Transverse colon (tissue), 4 donors: ENCODE measurements at regions not wholly inside any gene's neighbourhood (a gene's known extent, or its start where the extent isn't known, plus 50 kb on each side); places are given as distances from the start of the nearest gene placed in this dataset.
A peak's percentile ranks its signal among the peaks of the same experiment; 100 is the strongest.

ENCODE experiments used
- DNase-seq: peaks from one replicate; pipeline ENCODE4 v3.0.0-alpha.2; 2019
- H3K27ac ChIP-seq, 4 donors: fragments of 200-600 bp; sonication (generic); 2 replicates each; pipeline ENCODE4 v1.5.1; 2016 to 2018; ENCODE audit warnings: inconsistent platforms in 4 of 4
- H3K27me3 ChIP-seq: fragments of 200-600 bp; sonication (generic); 2 replicates; pipeline ENCODE4 v1.5.1; 2017; ENCODE audit warnings: inconsistent platforms
- H3K36me3 ChIP-seq, 4 donors: fragments of 200-600 bp; sonication (generic); 2 replicates each; pipeline ENCODE4 v1.5.1; 2017 to 2019; ENCODE audit warnings: inconsistent platforms in 4 of 4
- H3K4me1 ChIP-seq, 4 donors: fragments of 200-600 bp; sonication (generic); 2 replicates each; pipeline ENCODE4 v1.5.1; 2017 to 2020; ENCODE audit warnings: inconsistent platforms in 4 of 4
- H3K4me3 ChIP-seq, 4 donors: fragments of 200-600 bp; sonication (generic); 1 replicate in 1 of 4; 2 replicates in 3 of 4; pipeline versions ENCODE4 v1.5.1 to v1.6.1; 2017 to 2019; ENCODE audit warnings: inconsistent platforms in 4 of 4
- H3K9me3 ChIP-seq, 2 donors: fragments of 200-600 bp; sonication (generic); 2 replicates each; pipeline ENCODE4 v1.5.1; 2017 to 2019; ENCODE audit warnings: inconsistent platforms in 2 of 2
- CTCF ChIP-seq, 5 experiments: fragments of 200-600 bp in 3 of 5; fragments of 450-650 bp in 2 of 5; sonication (generic) in 3 of 5; IDR thresholded peaks; 1 replicate in 2 of 5; 2 replicates in 3 of 5; pipeline ENCODE4 v1.5.1; 2016 to 2017; ENCODE audit warnings: antibody characterized with exemption in 5 of 5, inconsistent platforms in 3 of 5, mild to moderate bottlenecking in 2 of 5, moderate library complexity in 1 of 5
- EP300 ChIP-seq: sonication (generic); formaldehyde crosslinking; IDR thresholded peaks from one replicate; pipeline ENCODE4 v1.6.1; 2017; ENCODE audit warnings: antibody characterized with exemption, low read depth
- POLR2A ChIP-seq: fragments of 450-650 bp; IDR thresholded peaks from one replicate; pipeline ENCODE4 v1.6.1; 2016; ENCODE audit warnings: antibody characterized with exemption, mild to moderate bottlenecking, moderate library complexity
- POLR2AphosphoS5 ChIP-seq, 3 donors: sonication (generic); formaldehyde crosslinking; IDR thresholded peaks; one replicate each; pipeline ENCODE4 v1.6.1; 2016; ENCODE audit warnings: antibody characterized with exemption in 3 of 3
- WGBS, 2 donors: methylation state at CpG; one replicate each; pipeline ENCODE4 v1.1.5; 2018; ENCODE audit warnings: low coverage in 1 of 2; 5-methylcytosine and 5-hydroxymethylcytosine counted together
- in situ Hi-C, 4 donors: fragments of 200-750 bp; cut with MboI; loops; one replicate each; pipeline versions ENCODE4 v1.15.0 to v1.15.1; 2017; ENCODE audit warnings: low sequenced_read_pairs in 3 of 4, low pct_ligation_motif_present in 1 of 4, low pct_unique_long_range_greater_than_20kb in 1 of 4
- intact Hi-C: fragments of 100-400 bp; cut with DNase I; formaldehyde crosslinking; loops from one replicate; pipeline ENCODE4 v1.15.1; 2023; ENCODE audit warnings: low total_unique reads

GRCh38 chr2:217399291-217399690 is 539.4 kb upstream of the TNP1 start:
- in situ Hi-C loops (no loop called here), intact Hi-C loops (no loop called here)
- TF ChIP-seq POLR2A (no peak), EP300 (no peak), CTCF (IDR thresholded peaks at IDR 0.05) (no peak), POLR2AphosphoS5 (IDR thresholded peaks at IDR 0.05) (no peak)
- Histone ChIP-seq H3K4me1 (peaks cover 4 to 20% (median 7%) of the 10 kb centered on the region in 4 donors), H3K27ac (no peak overlapping the region), H3K9me3 (no peaks in the 10 kb centered on the region), H3K4me3 (no peak overlapping the region), H3K27me3 (no peaks in the 10 kb centered on the region), H3K36me3 (no peaks in the 10 kb centered on the region)
- DNase-seq: no peak
- 77 to 78% methylated on average over 5 of the region's 5 CpGs for WGBS, 2 donors

DNA sequence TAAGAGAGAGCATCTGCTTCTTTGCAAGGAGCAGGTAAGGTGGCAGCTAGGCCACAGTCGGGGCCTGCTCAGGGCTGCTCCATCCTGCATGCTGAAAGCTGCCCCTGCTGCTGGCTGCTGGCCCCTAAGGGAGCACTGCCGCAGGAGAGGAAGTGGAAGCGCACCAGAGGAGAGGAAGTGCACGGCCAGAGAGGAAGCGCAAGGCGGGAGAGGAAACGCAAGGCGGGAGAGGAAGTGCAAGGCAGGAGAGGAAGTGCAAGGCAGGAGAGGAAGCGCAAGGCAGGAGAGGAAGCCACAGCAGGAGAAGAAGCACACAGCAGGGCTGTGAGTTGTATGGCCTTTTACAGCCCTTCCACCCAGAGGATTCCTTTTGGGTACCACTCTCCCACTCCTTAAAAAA is 539.0 kb upstream of the TNP1 start:
- in situ Hi-C loops: no loop called here
- peaks cover 6 to 24% (median 8%) of the 10 kb centered on the region in 4 donors for H3K4me1 ChIP-seq
- intact Hi-C loops: no loop called here
- H3K27ac ChIP-seq: no peak overlapping the region
- H3K4me3 ChIP-seq: no peak overlapping the region
- TF ChIP-seq EP300 (no peak), POLR2A (no peak), POLR2AphosphoS5 (IDR thresholded peaks at IDR 0.05) (no peak), CTCF (IDR thresholded peaks at IDR 0.05) (no peak)
- no peaks in the 10 kb centered on the region for H3K36me3 ChIP-seq
- no peaks in the 10 kb centered on the region for H3K27me3 ChIP-seq
- no peak for DNase-seq
- 71 to 86% methylated on average over 7 to 9 of the region's 9 CpGs for WGBS, 2 donors
- H3K9me3 ChIP-seq: no peaks in the 10 kb centered on the region

- no peaks in the 10 kb centered on the region for H3K9me3 ChIP-seq
- in situ Hi-C loops: no loop called here
- DNase-seq: no peak
- H3K36me3 ChIP-seq: no peaks in the 10 kb centered on the region
- TF ChIP-seq EP300 (no peak), CTCF (IDR thresholded peaks at IDR 0.05) (no peak), POLR2AphosphoS5 (IDR thresholded peaks at IDR 0.05) (no peak), POLR2A (no peak)
- no peaks in the 10 kb centered on the region for H3K27me3 ChIP-seq
- intact Hi-C loops: no loop called here
- no peak overlapping the region for H3K4me3 ChIP-seq
- no peak overlapping the region for H3K27ac ChIP-seq
- WGBS, 2 donors: 84 to 85% methylated on average over 6 to 7 of the region's 7 CpGs
- peaks cover 3 to 24% (median 8%) of the 10 kb centered on the region in 4 donors for H3K4me1 ChIP-seq
These were observed 538.2 kb upstream of the TNP1 start for GRCh38 chr2:217398101-217398500.

- no peak for TF ChIP-seq POLR2AphosphoS5 (IDR thresholded peaks at IDR 0.05)
- no peaks in the 10 kb centered on the region for H3K9me3 ChIP-seq
- 59% methylated on average over 2 of the region's 2 CpGs; no CpG with 5 or more reads in 1 of the 2 donors for WGBS, 2 donors
- no peak for DNase-seq
- peaks cover 3 to 20% (median 7%) of the 10 kb centered on the region in 4 donors for H3K4me1 ChIP-seq
- H3K27me3 ChIP-seq: no peaks in the 10 kb centered on the region
- in situ Hi-C loops: no loop called here
- intact Hi-C loops: no loop called here
- no peaks in the 10 kb centered on the region for H3K36me3 ChIP-seq
- peak overlapping the region; percentile 20 to 41 (median 38) for H3K27ac ChIP-seq
- H3K4me3 ChIP-seq: no peak overlapping the region
These were observed 536.7 kb upstream of the TNP1 start for GRCh38 chr2:217396586-217396985.

GRCh38 chr2:217396165-217396564 is 536.3 kb upstream of the TNP1 start:
- intact Hi-C loops (no loop called here), in situ Hi-C loops (no loop called here)
- no peak for DNase-seq
- Histone ChIP-seq H3K9me3 (no peaks in the 10 kb centered on the region), H3K4me3 (no peak overlapping the region), H3K27ac (peak overlapping the region; percentile 20 to 41 (median 38)), H3K27me3 (no peaks in the 10 kb centered on the region), H3K36me3 (no peaks in the 10 kb centered on the region), H3K4me1 (peaks cover 3 to 20% (median 7%) of the 10 kb centered on the region in 4 donors)
- 54 to 82% methylated on average over 2 of the region's 2 CpGs for WGBS, 2 donors
- TF ChIP-seq EP300 (no peak), POLR2AphosphoS5 (IDR thresholded peaks at IDR 0.05) (no peak), POLR2A (no peak), CTCF (IDR thresholded peaks at IDR 0.05) (no peak)
